22Rv1 (cell line): ENCODE measurements at regions not wholly inside any gene's neighbourhood (a gene's known extent, or its start where the extent isn't known, plus 50 kb on each side); places are given as distances from the start of the nearest gene placed in this dataset.

ENCODE experiments used
- CTCF ChIP-seq: fragments of 450-650 bp; IDR thresholded peaks from 2 replicates; pipeline ENCODE4 v1.5.1; 2017; ENCODE audit warnings: mild to moderate bottlenecking
- ZFX ChIP-seq: fragments of 450-650 bp; IDR thresholded peaks from 2 replicates; pipeline ENCODE4 v1.6.1; 2017; ENCODE audit warnings: antibody characterized with exemption, borderline replicate concordance

- TF ChIP-seq CTCF (no peak), ZFX (no peak)
Measured at GRCh38 chr10:36068542-36068941, 426.4 kb upstream of the FZD8 start.
